ENCODE measurements at regions not wholly inside any gene's neighbourhood (a gene's known extent, or its start where the extent isn't known, plus 50 kb on each side); places are given as distances from the start of the nearest gene placed in this dataset.

DNA sequence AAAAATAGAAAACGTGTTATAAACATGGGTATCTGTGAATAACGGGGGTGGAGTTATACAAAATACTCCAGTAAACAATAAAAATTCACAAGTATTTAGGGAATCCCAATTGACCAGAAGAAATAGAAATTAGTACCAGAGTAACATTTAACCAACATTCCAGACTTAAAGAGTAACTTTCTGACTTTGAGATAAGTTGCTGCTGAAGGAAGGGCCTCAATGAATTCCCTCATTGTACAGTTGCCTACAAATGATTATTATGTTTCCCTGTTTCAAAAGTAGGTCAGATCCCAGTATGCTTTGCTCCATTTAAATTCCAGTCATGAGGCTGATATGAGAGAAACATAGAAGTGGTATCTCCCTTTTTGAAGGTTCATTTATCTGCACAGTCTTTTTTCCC is 88.3 kb upstream of the KCNH7 start:
- no peak for TF ChIP-seq CTCF (IDR thresholded peaks at IDR 0.05; ENCODE audit: low read depth, low read length)
- TF ChIP-seq EZH2phosphoT487 (IDR thresholded peaks at IDR 0.05; ENCODE audit: low read depth), result no peak

All from OCI-LY3 (cell line).